Kasumi-1 (cell line): ENCODE measurements at regions not wholly inside any gene's neighbourhood (a gene's known extent, or its start where the extent isn't known, plus 50 kb on each side); places are given as distances from the start of the nearest gene placed in this dataset.

Experiments
- DNase-seq, 2 experiments: peaks; one replicate each; lab custom pipeline; 2025; lab: John Stamatoyannopoulos, UW

GRCh38 chr4:104418286-104418685 is 76.4 kb downstream of the CXXC4 start:
- no peak for DNase-seq

DNA sequence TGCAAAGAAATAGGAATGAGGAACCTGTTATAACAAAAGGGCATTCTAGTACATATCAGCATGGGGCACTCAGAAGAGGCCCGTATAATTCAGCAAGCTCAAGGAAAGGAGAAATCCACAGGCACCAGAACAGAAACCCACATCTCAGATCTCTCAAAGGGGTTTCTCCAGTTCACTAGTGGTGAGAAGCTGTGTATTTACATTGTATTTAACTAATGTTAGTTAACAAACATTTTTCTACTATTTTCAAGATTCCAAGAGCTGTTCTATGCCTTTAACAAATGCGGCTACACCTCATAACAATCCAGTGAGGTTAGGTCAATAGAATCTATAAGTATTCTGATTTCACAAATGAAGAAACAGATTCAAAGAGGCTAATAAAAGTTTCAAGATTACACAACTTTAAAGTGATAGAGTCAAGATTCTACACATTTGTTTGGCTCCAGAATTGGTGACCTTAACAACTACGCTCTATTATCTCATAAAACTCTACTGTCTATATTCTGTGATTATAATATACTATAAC is 77.3 kb downstream of the CXXC4 start:
- no peak for DNase-seq

DNA sequence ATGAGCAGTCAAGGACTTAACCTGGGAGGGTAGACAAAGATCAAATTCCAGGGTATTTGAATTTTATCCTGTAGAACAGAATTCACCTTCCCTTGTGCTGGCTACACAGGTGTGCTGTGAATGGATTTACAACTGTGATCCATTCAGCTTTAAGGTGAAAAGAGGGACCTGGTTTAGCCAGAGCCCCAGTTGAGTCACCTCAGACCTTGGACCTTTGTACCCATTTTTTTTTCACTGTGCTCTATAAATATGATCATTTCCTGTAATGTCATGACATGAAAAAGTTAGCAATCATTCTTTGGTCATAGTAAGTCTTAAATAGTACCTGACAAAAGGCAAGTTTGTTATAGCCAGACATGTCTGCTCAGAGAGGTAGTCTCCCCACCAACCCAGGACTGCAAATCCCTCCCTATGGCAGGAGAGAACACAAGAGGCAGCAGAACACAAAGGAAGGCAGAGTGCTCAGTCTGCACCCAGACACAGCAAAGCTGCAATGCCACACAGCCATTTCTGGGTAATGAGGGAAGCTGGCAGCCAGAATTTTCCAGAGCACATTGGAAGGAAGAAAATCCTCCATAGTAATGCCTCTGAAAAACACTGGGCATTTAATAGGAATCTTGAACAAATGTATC is 77.9 kb downstream of the CXXC4 start:
- no peak for DNase-seq

- no peak for DNase-seq
Observed at GRCh38 chr4:104413487-104413886, 81.2 kb downstream of the CXXC4 start.

DNA sequence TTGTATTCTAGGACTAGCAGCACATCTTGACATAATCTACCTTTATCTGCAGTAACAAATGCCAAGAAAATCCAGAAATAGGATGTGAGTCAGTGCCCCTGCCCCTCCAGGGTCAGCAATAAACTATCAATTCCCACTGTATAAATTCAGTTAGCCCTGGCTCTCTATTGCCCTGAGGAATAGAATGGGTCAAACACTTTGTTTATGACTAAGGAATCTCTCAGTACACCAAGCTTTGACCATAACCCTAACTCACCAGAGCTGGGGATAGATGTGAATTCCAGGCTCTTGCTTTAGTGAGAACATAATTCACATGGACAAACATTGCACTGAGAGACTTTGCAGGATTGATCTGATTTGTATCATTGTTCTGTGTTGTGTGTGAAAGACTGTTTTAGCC is 82.3 kb downstream of the CXXC4 start:
- no peak for DNase-seq

- no peak for DNase-seq
Observed at GRCh38 chr4:104411502-104411901, 83.2 kb downstream of the CXXC4 start.

GRCh38 chr4:104408878-104409277 is 85.8 kb downstream of the CXXC4 start:
- DNase-seq = no peak

- DNase-seq = no peak
Observed at GRCh38 chr4:104404361-104404760, 90.3 kb downstream of the CXXC4 start.

- no peak for DNase-seq
Observed at GRCh38 chr4:104395168-104395614, 99.5 kb downstream of the CXXC4 start.

GRCh38 chr4:104394406-104395167 is 100.1 kb downstream of the CXXC4 start:
- DNase-seq = no peak

DNA sequence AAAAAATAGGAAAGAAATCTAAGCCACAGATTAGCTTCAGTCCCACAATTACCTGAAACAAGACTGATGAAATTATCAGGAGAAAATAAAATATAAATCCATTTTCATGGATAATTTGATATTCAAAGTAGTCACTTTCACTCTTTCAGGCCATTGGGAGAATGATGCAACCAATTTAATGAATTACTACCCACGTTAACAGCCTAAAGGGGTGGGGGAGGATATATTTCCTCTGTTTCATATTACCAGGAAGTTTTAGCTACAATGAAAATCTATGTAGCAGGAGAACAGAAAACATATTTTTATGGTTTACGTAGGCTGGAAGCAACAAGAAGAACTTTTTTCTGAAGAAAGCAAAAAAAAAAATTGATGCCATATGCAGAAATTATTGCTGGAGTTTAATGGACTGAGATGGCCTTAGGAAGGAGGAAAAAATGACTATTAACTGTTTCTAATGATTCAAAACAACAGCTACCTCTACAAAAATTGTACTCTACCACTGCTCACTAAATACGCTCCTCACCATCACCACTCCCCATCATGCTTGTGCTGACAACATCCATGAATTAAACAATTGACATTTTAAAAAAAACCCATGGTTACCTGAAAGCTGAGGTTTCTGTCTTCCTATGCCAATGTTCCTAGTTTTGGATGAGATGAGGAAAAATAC is 100.9 kb downstream of the CXXC4 start:
- DNase-seq = no peak

DNA sequence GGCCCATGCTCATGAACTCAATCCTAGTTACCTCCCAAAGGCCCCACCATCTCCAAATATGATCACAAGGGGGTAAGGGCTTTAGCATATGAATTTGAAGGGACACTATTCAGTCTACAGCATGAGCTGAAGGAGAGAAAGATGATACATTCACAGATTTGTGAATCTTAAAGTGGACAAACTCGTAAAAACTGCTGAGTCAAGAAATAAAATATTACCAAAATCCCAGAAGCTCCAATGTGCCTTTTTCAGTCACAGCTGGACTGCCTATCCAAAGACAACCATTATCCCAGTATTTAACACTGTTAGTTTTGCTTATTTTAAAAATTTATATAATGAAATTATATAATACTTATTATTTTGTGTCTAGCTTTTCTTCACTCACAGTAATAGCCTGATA is 109.0 kb downstream of the CXXC4 start:
- no peak for DNase-seq

DNA sequence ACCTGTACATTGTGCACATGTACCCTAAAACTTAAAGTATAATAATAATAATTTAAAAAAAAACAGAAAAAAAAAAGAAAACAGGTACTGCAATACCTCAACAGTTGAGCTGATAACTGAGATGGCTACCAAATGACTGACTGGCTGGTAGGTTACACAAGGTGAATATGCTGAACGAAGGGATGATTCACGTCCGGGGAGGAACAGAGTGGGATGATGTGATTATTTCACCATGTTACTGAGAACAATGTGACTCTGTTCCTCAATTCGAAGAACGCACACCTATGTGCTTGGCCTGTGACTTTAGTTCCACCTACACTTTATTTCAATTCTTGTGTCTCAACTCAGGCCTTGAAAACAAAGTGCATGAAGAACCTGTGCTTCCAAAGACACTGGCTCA is 111.7 kb downstream of the CXXC4 start:
- no peak for DNase-seq

DNA sequence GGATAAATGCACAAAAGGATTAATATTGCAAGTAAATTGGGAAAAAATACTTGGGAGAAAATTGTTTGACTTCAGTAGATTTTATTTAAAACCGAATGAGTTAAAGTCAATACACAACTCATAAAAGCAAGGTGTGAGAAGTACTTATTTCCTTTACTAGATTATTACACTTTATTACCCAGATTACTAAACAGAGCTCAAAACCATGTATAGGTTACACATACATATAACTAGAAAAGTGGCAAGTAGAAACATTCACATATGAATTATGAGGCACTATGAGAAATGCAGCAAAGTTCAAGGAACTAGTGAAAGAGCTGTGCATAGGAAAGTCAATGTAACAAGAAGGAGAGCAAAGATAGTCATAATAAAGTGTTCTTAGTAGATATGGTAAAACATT is 113.0 kb downstream of the CXXC4 start:
- DNase-seq = no peak

- no peak for DNase-seq
Observed at GRCh38 chr4:104365618-104366017, 129.1 kb downstream of the CXXC4 start.

GRCh38 chr4:104353481-104353880 is 141.2 kb downstream of the CXXC4 start:
- DNase-seq = no peak

- no peak for DNase-seq
Observed at GRCh38 chr4:104352211-104352610, 142.5 kb downstream of the CXXC4 start.

DNA sequence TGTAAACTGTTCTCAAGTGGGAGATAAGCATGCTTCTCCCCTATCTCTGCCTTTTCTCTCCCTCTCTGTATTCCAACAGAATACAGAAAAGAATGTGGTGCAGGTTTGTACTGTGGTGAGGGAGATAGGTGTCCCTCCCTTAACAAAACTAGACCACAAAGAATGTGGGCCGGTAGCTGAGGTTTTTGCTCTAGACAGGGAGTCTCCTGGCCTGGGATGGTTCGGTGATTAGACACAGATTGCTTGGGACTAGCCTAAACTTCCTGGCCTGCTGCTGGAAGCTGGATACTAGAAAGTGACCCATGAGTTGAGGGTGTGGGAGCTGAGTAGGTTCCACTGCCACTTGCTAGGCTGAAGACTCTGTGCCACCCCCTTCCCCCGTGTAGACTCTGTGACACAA is 143.0 kb downstream of the CXXC4 start:
- no peak for DNase-seq

DNA sequence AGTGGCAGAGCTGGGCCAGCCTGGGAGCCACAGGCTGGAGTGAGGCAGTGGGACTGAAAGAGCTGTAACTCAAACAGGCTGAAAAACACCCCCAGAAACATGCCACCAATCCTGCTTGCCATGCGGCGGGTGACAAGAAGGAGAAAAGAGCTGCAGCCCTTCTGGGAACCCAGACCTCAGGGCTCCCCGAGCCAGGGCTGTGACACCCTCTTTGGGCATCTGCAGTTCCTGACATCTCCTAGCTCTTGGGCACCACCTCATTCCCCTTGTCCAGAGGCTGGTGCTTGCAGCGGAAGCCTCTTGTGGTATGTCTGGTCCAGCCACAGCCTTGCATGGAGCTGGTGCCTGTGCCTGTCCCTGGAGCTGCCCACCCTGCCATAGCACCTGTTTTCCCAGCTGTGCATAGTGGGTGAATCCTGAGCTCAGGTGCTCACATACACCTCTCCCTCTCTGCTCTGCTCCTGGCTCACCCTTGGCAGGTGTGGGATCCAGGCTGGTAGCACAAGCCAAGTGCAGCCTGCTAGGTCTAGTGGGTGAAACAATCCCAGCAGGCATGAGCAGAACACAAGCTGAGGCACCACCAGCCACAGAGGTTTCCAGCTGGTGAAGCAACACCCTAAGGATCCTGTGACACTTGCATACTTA is 149.0 kb downstream of the CXXC4 start:
- no peak for DNase-seq

- DNase-seq = no peak
Observed at GRCh38 chr4:104344342-104344980, 150.2 kb downstream of the CXXC4 start.

DNA sequence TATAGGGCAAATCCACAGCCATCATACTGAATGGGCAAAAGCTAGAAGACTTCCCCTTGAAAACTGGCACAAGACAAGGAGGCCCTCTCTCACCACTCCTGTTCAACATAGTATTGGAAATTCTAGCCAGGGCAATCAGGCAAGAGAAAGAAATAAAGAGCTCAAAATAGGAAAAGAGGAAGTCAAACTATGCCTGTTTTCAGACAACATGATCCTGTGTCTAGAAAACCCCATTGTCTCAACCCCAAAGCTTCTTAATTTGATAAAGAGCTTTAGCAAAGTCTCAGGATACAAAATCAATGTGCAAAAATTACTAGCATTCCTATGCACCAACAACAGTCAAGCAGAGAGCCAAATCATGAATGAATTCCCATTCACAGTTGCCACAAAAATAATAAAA is 160.3 kb downstream of the CXXC4 start:
- DNase-seq = peak; percentile 5 to 26
